Calu3 (cell line): ENCODE measurements at regions not wholly inside any gene's neighbourhood (a gene's known extent, or its start where the extent isn't known, plus 50 kb on each side); places are given as distances from the start of the nearest gene placed in this dataset.
A peak's percentile ranks its signal among the peaks of the same experiment; 100 is the strongest.

Experiments
- BruUV-seq: library from RNA; stranded (reverse); fragments of 400-500 nt; replicated peaks from 2 replicates; lab custom pipeline; 2021; lab: Mats Ljungman, UMichigan
- CTCF ChIA-PET: fragments of 300-600 bp; sonication (Branson Sonifier 250); formaldehyde crosslinking; loops from one replicate; lab custom pipeline; 2022; ENCODE audit warnings: antibody characterized with exemption; lab: Charles Lee
- DNase-seq: peaks from one replicate; pipeline ENCODE4 v3.0.0; 2022
- H3K27ac Mint-ChIP-seq: one replicate; pipeline ENCODE4 v1.8.0; 2022; ENCODE audit warnings: mixed read lengths; ENCODE audit not compliant: unreplicated experiment
- H3K27me3 Mint-ChIP-seq: one replicate; pipeline ENCODE4 v1.8.0; 2022; ENCODE audit warnings: mixed read lengths; ENCODE audit not compliant: unreplicated experiment
- H3K36me3 Mint-ChIP-seq: one replicate; pipeline ENCODE4 v1.8.0; 2022; ENCODE audit warnings: mild to moderate bottlenecking, moderate library complexity, mixed read lengths; ENCODE audit not compliant: insufficient read depth, unreplicated experiment
- H3K4me1 Mint-ChIP-seq: one replicate; pipeline ENCODE4 v1.8.0; 2022; ENCODE audit warnings: mild to moderate bottlenecking, low read depth, mixed read lengths; ENCODE audit not compliant: unreplicated experiment
- H3K4me3 Mint-ChIP-seq: one replicate; pipeline ENCODE4 v1.8.0; 2022; ENCODE audit warnings: mild to moderate bottlenecking, low read depth, moderate library complexity, mixed read lengths; ENCODE audit not compliant: unreplicated experiment
- H3K9me3 Mint-ChIP-seq: one replicate; pipeline ENCODE4 v1.8.0; 2022; ENCODE audit warnings: low read depth, mixed read lengths; ENCODE audit not compliant: unreplicated experiment
- intact Hi-C: fragments of 100-400 bp; cut with micrococcal nuclease; formaldehyde crosslinking; loops from one replicate; pipeline ENCODE4 v1.10.0; 2022; ENCODE audit not compliant: unreplicated experiment
- TF ChIP-seq, protein P1 (sequence below): fragments of 200-600 bp; IDR thresholded peaks from one replicate; pipeline ENCODE4 v1.8.0; 2022; ENCODE audit warnings: antibody characterized with exemption; ENCODE audit not compliant: unreplicated experiment

- CTCF ChIA-PET: no interaction called here
These were observed 830.4 kb downstream of the MAT2B start for GRCh38 chr5:164335837-164336236.

GRCh38 chr5:164336276-164336675 is 830.9 kb downstream of the MAT2B start:
- Mint-ChIP-seq H3K9me3 (no peaks in the 10 kb centered on the region), H3K4me3 (no peak overlapping the region), H3K36me3 (no peaks in the 10 kb centered on the region), H3K27ac (peak overlapping the region; percentile 63), H3K4me1 (peaks cover 22% of the 10 kb centered on the region), H3K27me3 (no peaks in the 10 kb centered on the region)
- intact Hi-C loops: no loop called here
- CTCF ChIA-PET: no interaction called here
- no peak for DNase-seq
- no TSS peak for BruUV-seq
- TF ChIP-seq, protein P1, sequence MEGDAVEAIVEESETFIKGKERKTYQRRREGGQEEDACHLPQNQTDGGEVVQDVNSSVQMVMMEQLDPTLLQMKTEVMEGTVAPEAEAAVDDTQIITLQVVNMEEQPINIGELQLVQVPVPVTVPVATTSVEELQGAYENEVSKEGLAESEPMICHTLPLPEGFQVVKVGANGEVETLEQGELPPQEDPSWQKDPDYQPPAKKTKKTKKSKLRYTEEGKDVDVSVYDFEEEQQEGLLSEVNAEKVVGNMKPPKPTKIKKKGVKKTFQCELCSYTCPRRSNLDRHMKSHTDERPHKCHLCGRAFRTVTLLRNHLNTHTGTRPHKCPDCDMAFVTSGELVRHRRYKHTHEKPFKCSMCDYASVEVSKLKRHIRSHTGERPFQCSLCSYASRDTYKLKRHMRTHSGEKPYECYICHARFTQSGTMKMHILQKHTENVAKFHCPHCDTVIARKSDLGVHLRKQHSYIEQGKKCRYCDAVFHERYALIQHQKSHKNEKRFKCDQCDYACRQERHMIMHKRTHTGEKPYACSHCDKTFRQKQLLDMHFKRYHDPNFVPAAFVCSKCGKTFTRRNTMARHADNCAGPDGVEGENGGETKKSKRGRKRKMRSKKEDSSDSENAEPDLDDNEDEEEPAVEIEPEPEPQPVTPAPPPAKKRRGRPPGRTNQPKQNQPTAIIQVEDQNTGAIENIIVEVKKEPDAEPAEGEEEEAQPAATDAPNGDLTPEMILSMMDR: no peak

More at GRCh38 chr5:164335837-164336236, 830.4 kb downstream of the MAT2B start:
- H3K4me1 Mint-ChIP-seq: peaks cover 22% of the 10 kb centered on the region
- TF ChIP-seq, protein P1: no peak
- no TSS peak for BruUV-seq
- intact Hi-C loops: no loop called here
- H3K27me3 Mint-ChIP-seq: no peaks in the 10 kb centered on the region
- H3K36me3 Mint-ChIP-seq: no peaks in the 10 kb centered on the region
- H3K27ac Mint-ChIP-seq: peak overlapping the region; percentile 63
- no peak for DNase-seq
- H3K4me3 Mint-ChIP-seq: no peak overlapping the region
- no peaks in the 10 kb centered on the region for H3K9me3 Mint-ChIP-seq

DNA sequence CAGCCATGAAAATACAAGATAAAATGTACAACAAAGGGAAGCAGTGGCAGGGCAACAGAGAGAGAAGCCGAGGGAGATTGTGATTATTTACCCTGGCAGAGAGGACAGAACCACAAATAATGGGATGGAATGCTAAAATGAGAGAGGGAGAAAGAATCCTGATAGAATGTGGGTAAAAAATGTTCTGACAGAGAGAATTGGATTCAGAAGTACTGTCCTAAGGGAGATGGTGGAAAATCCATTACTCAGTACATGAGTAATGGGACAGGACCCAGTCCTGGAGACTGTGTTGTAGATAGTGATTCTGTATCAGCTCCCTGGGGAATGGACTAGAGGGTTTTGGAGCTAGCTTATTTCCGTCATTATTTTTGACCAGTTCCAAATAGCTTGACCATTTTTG is 831.5 kb downstream of the MAT2B start:
- Mint-ChIP-seq H3K27me3 (no peaks in the 10 kb centered on the region), H3K36me3 (no peaks in the 10 kb centered on the region), H3K9me3 (no peaks in the 10 kb centered on the region), H3K4me3 (no peak overlapping the region), H3K4me1 (peaks cover 22% of the 10 kb centered on the region), H3K27ac (peak overlapping the region; percentile 17)
- intact Hi-C loops: no loop called here
- no peak for DNase-seq
- TF ChIP-seq, protein P1: no peak
- CTCF ChIA-PET: no interaction called here
- BruUV-seq: no TSS peak

- H3K36me3 Mint-ChIP-seq: no peaks in the 10 kb centered on the region
- TF ChIP-seq, protein P1: no peak
- H3K4me1 Mint-ChIP-seq: peaks cover 20% of the 10 kb centered on the region
- intact Hi-C loops: no loop called here
- CTCF ChIA-PET: interaction anchor here (0.6 kb wide), 1 partner anchor 1694 kb away, joined by 5 read pairs; no protein-coding TSS in a partner anchor
- no peak overlapping the region for H3K4me3 Mint-ChIP-seq
- BruUV-seq: no TSS peak
- DNase-seq: no peak
- H3K27me3 Mint-ChIP-seq: no peaks in the 10 kb centered on the region
- H3K27ac Mint-ChIP-seq: no peak overlapping the region
- no peaks in the 10 kb centered on the region for H3K9me3 Mint-ChIP-seq
These were observed 835.7 kb downstream of the MAT2B start for GRCh38 chr5:164341056-164341619.
